ENCODE measurements at regions not wholly inside any gene's neighbourhood (a gene's known extent, or its start where the extent isn't known, plus 50 kb on each side); places are given as distances from the start of the nearest gene placed in this dataset.

- Histone ChIP-seq H4K20me1 (ENCODE audit: low read length) (no peaks in the 10 kb centered on the region), H3K4me2 (ENCODE audit: low read length) (no peak overlapping the region), H2AFZ (ENCODE audit: low read length) (no peak overlapping the region), H3K36me3 (ENCODE audit: low read depth, low read length) (no peaks in the 10 kb centered on the region), H3K9me3 (ENCODE audit: low read length) (no peaks in the 10 kb centered on the region), H3K27me3 (ENCODE audit: low read length) (peaks cover 14% of the 10 kb centered on the region; the same call in 1 of the 2 replicates), H3K4me3 (ENCODE audit: low read length) (no peak overlapping the region), H3K27ac (ENCODE audit: low read length) (no peak overlapping the region), H3F3A (ENCODE audit: low read length, unreplicated experiment) (no peaks in the 10 kb centered on the region), H3K4me1 (ENCODE audit: insufficient read depth, low read length) (no peaks in the 10 kb centered on the region), H3K79me2 (ENCODE audit: low read length) (no peaks in the 10 kb centered on the region), H3K9me2 (replicated peaks; ENCODE audit: low read length) (no peaks in the 10 kb centered on the region), H3K9ac (ENCODE audit: low read length) (no peak overlapping the region)
- BruUV-seq (replicated peaks), result no TSS peak
- ChIA-PET POLR2A (ENCODE audit: unreplicated experiment) (no interaction called here), CTCF (no interaction called here)
- TF ChIP-seq EZH2 (IDR thresholded peaks at IDR 0.05; ENCODE audit: low read length, unreplicated experiment), result no peak
- TF ChIP-seq, protein P1, sequence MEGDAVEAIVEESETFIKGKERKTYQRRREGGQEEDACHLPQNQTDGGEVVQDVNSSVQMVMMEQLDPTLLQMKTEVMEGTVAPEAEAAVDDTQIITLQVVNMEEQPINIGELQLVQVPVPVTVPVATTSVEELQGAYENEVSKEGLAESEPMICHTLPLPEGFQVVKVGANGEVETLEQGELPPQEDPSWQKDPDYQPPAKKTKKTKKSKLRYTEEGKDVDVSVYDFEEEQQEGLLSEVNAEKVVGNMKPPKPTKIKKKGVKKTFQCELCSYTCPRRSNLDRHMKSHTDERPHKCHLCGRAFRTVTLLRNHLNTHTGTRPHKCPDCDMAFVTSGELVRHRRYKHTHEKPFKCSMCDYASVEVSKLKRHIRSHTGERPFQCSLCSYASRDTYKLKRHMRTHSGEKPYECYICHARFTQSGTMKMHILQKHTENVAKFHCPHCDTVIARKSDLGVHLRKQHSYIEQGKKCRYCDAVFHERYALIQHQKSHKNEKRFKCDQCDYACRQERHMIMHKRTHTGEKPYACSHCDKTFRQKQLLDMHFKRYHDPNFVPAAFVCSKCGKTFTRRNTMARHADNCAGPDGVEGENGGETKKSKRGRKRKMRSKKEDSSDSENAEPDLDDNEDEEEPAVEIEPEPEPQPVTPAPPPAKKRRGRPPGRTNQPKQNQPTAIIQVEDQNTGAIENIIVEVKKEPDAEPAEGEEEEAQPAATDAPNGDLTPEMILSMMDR (conservative IDR thresholded peaks at IDR 0.05; ENCODE audit: low read depth, low read length), result no peak
- no peak for TF ChIP-seq EZH2phosphoT487 (IDR thresholded peaks at IDR 0.05; ENCODE audit: borderline replicate concordance, low read length)
- ATAC-seq (no peak), DNase-seq (no peak)
- intact Hi-C loops (cut with micrococcal nuclease), result no loop called here
Measured at GRCh38 chr12:13505636-13506035, 309.1 kb downstream of the EMP1 start.

GRCh38 chr12:13505224-13505623, 308.7 kb downstream of the EMP1 start:
- intact Hi-C loops (cut with micrococcal nuclease), result no loop called here
- POLR2A ChIA-PET (ENCODE audit: unreplicated experiment), result no interaction called here
- DNase-seq (no peak), ATAC-seq (no peak)
- peaks cover 11% of the 10 kb centered on the region; the same call in 1 of the 2 replicates for H3K27me3 ChIP-seq (ENCODE audit: low read length)
- H3K27ac ChIP-seq (ENCODE audit: low read length), result no peak overlapping the region
- H3F3A ChIP-seq (ENCODE audit: low read length, unreplicated experiment), result no peaks in the 10 kb centered on the region
- no TSS peak for BruUV-seq (replicated peaks)
- H3K4me3 ChIP-seq (ENCODE audit: low read length), result no peak overlapping the region
- no peaks in the 10 kb centered on the region for H3K9me2 ChIP-seq (replicated peaks; ENCODE audit: low read length)
- TF ChIP-seq, protein P1 (conservative IDR thresholded peaks at IDR 0.05; ENCODE audit: low read depth, low read length), result no peak
- no peak for TF ChIP-seq EZH2 (IDR thresholded peaks at IDR 0.05; ENCODE audit: low read length, unreplicated experiment)
- TF ChIP-seq EZH2phosphoT487 (IDR thresholded peaks at IDR 0.05; ENCODE audit: borderline replicate concordance, low read length), result no peak
- no peaks in the 10 kb centered on the region for H3K36me3 ChIP-seq (ENCODE audit: low read depth, low read length)
- no peak overlapping the region for H3K9ac ChIP-seq (ENCODE audit: low read length)
- no peaks in the 10 kb centered on the region for H3K4me1 ChIP-seq (ENCODE audit: insufficient read depth, low read length)
- no peak overlapping the region for H2AFZ ChIP-seq (ENCODE audit: low read length)
- no peaks in the 10 kb centered on the region for H3K9me3 ChIP-seq (ENCODE audit: low read length)
- no peaks in the 10 kb centered on the region for H3K79me2 ChIP-seq (ENCODE audit: low read length)
- CTCF ChIA-PET, result no interaction called here
- no peak overlapping the region for H3K4me2 ChIP-seq (ENCODE audit: low read length)
- H4K20me1 ChIP-seq (ENCODE audit: low read length), result no peaks in the 10 kb centered on the region

DNA sequence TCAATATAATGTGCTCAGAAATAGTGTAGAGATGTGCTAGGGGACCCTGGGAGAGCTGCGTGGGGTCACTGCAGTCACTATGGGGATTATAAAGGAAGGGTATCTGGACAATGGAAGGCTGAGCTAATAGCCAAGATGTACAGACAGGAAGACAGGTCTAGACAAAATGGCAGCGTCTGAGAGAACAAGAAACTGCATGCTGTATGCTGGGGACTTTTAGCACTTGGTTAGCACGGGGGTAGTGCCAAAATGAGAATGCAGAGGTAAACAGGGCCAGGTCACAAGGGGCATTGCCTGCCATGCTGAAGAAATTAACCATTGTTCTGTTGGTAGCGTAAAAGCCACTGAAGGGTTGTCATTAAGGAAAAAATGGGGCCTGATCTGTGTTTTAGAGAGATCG, 308.2 kb downstream of the EMP1 start:
- CTCF ChIA-PET, result no interaction called here

More for the DNA sequence above, 308.2 kb downstream of the EMP1 start:
- H3K27me3 ChIP-seq (ENCODE audit: low read length), result peaks cover 6% of the 10 kb centered on the region; the same call in 1 of the 2 replicates
- no peaks in the 10 kb centered on the region for H3K4me1 ChIP-seq (ENCODE audit: insufficient read depth, low read length)
- BruUV-seq (replicated peaks), result no TSS peak
- H3K36me3 ChIP-seq (ENCODE audit: low read depth, low read length), result no peaks in the 10 kb centered on the region
- H3K4me2 ChIP-seq (ENCODE audit: low read length), result no peak overlapping the region
- no peaks in the 10 kb centered on the region for H3K79me2 ChIP-seq (ENCODE audit: low read length)
- ATAC-seq (no peak), DNase-seq (no peak)
- no peaks in the 10 kb centered on the region for H3K9me3 ChIP-seq (ENCODE audit: low read length)
- no peak overlapping the region for H3K9ac ChIP-seq (ENCODE audit: low read length)
- H3K9me2 ChIP-seq (replicated peaks; ENCODE audit: low read length), result no peaks in the 10 kb centered on the region
- TF ChIP-seq EZH2 (IDR thresholded peaks at IDR 0.05; ENCODE audit: low read length, unreplicated experiment) (no peak), EZH2phosphoT487 (IDR thresholded peaks at IDR 0.05; ENCODE audit: borderline replicate concordance, low read length) (no peak)
- TF ChIP-seq, protein P1 (conservative IDR thresholded peaks at IDR 0.05; ENCODE audit: low read depth, low read length), result no peak
- no peaks in the 10 kb centered on the region for H4K20me1 ChIP-seq (ENCODE audit: low read length)
- no peaks in the 10 kb centered on the region for H3F3A ChIP-seq (ENCODE audit: low read length, unreplicated experiment)
- no peak overlapping the region for H2AFZ ChIP-seq (ENCODE audit: low read length)
- no peak overlapping the region for H3K27ac ChIP-seq (ENCODE audit: low read length)
- POLR2A ChIA-PET (ENCODE audit: unreplicated experiment), result no interaction called here
- intact Hi-C loops (cut with micrococcal nuclease), result no loop called here
- H3K4me3 ChIP-seq (ENCODE audit: low read length), result no peak overlapping the region
